Esophagus muscularis mucosa (tissue), 4 donors: ENCODE measurements at regions not wholly inside any gene's neighbourhood (a gene's known extent, or its start where the extent isn't known, plus 50 kb on each side); places are given as distances from the start of the nearest gene placed in this dataset.

Experiments
- DNase-seq: peaks from one replicate; pipeline ENCODE4 v3.0.0-alpha.2; 2017; ENCODE audit errors: extremely low spot score
- H3K27ac ChIP-seq, 4 donors: fragments of 200-600 bp; sonication (generic); replicated peaks in 1 of 4; 1 replicate in 3 of 4; 2 replicates in 1 of 4; pipeline ENCODE4 v1.5.1; 2016 to 2019; ENCODE audit warnings: mild to moderate bottlenecking in 1 of 4
- H3K27me3 ChIP-seq, 4 donors: fragments of 200-600 bp; sonication (generic); one replicate each; pipeline versions ENCODE4 v1.5.1 to v1.6.0; 2016 to 2019
- H3K36me3 ChIP-seq, 4 donors: fragments of 200-600 bp; sonication (generic); one replicate each; pipeline ENCODE4 v1.5.1; 2016 to 2019
- H3K4me1 ChIP-seq, 4 donors: fragments of 200-600 bp; sonication (generic); one replicate each; pipeline ENCODE4 v1.5.1; 2016 to 2019
- H3K4me3 ChIP-seq, 4 donors: fragments of 200-600 bp; sonication (generic); 1 replicate in 2 of 4; 2 replicates in 2 of 4; pipeline ENCODE4 v1.5.1; 2016 to 2019; ENCODE audit warnings: mild to moderate bottlenecking in 4 of 4, moderate library complexity in 1 of 4
- H3K9me3 ChIP-seq, 4 donors: fragments of 200-600 bp; sonication (generic); 1 replicate in 3 of 4; 2 replicates in 1 of 4; pipeline ENCODE4 v1.5.1; 2016 to 2019
- EP300 ChIP-seq: sonication (generic); formaldehyde crosslinking; IDR thresholded peaks from one replicate; pipeline ENCODE4 v1.6.1; 2017; ENCODE audit warnings: antibody characterized with exemption
- POLR2A ChIP-seq: fragments of 450-650 bp; IDR thresholded peaks from one replicate; pipeline ENCODE4 v1.6.1; 2017; ENCODE audit warnings: antibody characterized with exemption, moderate library complexity, mild to moderate bottlenecking, low read depth
- POLR2AphosphoS5 ChIP-seq, 2 donors: sonication (generic); formaldehyde crosslinking; IDR thresholded peaks; one replicate each; pipeline ENCODE4 v1.6.1; 2017; ENCODE audit warnings: antibody characterized with exemption in 2 of 2
- WGBS: methylation state at CpG from one replicate; pipeline ENCODE4 v1.1.5; 2018; 5-methylcytosine and 5-hydroxymethylcytosine counted together
- intact Hi-C: fragments of 100-400 bp; cut with DNase I; formaldehyde crosslinking; loops from one replicate; pipeline ENCODE4 v1.15.1; 2023
- TF ChIP-seq, protein P1 (sequence below), 3 experiments: fragments of 200-600 bp in 2 of 3; fragments of 450-650 bp in 1 of 3; sonication (generic) in 2 of 3; IDR thresholded peaks; one replicate each; pipeline ENCODE4 v1.5.1; 2017 to 2019; ENCODE audit warnings: antibody characterized with exemption in 3 of 3, mild to moderate bottlenecking in 2 of 3, moderate library complexity in 1 of 3

DNA sequence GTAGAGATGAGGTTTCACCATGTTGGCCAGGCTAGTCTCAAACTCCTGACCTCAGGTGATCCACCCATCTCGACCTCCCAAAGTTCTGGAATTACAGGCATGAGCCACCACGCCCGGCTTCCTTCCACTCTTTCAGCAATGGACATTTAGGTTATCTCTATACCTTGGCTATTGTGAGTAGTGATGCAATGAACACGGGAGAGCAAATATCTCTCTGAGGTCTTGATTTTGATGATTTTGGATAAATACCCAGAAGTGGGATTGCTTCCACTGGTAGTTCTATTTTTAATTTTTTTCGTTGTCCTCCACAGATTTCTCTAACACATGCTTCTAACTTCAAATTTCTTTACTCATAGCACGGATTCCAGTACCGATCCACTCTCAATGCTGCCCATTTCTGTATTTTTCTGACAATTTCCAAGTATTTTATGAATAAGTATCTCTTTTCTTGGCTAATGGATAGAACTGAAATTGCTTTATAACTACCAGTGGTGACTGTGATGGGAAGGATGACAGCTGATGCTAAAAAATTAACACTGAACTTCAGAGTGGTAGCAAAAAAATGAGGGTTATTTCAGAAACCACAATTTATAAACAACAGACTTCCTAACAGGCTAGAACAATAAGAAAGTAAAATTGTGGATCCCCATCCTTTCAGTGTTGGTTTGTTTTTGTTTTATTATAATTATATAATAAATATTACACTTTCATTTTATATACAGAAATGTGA, 327.5 kb upstream of the RUNX1 start:
- TF ChIP-seq EP300, result no peak
- TF ChIP-seq, protein P1, sequence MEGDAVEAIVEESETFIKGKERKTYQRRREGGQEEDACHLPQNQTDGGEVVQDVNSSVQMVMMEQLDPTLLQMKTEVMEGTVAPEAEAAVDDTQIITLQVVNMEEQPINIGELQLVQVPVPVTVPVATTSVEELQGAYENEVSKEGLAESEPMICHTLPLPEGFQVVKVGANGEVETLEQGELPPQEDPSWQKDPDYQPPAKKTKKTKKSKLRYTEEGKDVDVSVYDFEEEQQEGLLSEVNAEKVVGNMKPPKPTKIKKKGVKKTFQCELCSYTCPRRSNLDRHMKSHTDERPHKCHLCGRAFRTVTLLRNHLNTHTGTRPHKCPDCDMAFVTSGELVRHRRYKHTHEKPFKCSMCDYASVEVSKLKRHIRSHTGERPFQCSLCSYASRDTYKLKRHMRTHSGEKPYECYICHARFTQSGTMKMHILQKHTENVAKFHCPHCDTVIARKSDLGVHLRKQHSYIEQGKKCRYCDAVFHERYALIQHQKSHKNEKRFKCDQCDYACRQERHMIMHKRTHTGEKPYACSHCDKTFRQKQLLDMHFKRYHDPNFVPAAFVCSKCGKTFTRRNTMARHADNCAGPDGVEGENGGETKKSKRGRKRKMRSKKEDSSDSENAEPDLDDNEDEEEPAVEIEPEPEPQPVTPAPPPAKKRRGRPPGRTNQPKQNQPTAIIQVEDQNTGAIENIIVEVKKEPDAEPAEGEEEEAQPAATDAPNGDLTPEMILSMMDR (IDR thresholded peaks at IDR 0.05), result no peak
- Histone ChIP-seq H3K4me3 (no peak overlapping the region), H3K9me3 (no peaks in the 10 kb centered on the region), H3K27me3 (no peaks in the 10 kb centered on the region), H3K27ac (no peak overlapping the region), H3K36me3 (no peaks in the 10 kb centered on the region), H3K4me1 (no peaks in the 10 kb centered on the region)
- intact Hi-C loops, result no loop called here
- no peak for DNase-seq
- WGBS, result 88% methylated on average over 7 of the region's 7 CpGs

- intact Hi-C loops, result no loop called here
- no peaks in the 10 kb centered on the region for H3K4me1 ChIP-seq
- no peaks in the 10 kb centered on the region for H3K9me3 ChIP-seq
- H3K36me3 ChIP-seq, result no peaks in the 10 kb centered on the region
- TF ChIP-seq, protein P1 (IDR thresholded peaks at IDR 0.05), result no peak
- TF ChIP-seq EP300 (no peak), POLR2A (no peak), POLR2AphosphoS5 (IDR thresholded peaks at IDR 0.05) (no peak)
- no peak overlapping the region for H3K27ac ChIP-seq
- no peaks in the 10 kb centered on the region for H3K27me3 ChIP-seq
- H3K4me3 ChIP-seq, result no peak overlapping the region
- 90% methylated on average over 1 of the region's 1 CpG for WGBS
- no peak for DNase-seq
Observed at GRCh38 chr21:35375115-35375514, 326.0 kb upstream of the RUNX1 start.

GRCh38 chr21:35373998-35374397, 324.9 kb upstream of the RUNX1 start:
- Histone ChIP-seq H3K4me1 (no peaks in the 10 kb centered on the region), H3K4me3 (no peak overlapping the region), H3K36me3 (no peaks in the 10 kb centered on the region), H3K27ac (no peak overlapping the region), H3K27me3 (no peaks in the 10 kb centered on the region), H3K9me3 (no peaks in the 10 kb centered on the region)
- WGBS, result 82% methylated on average over 2 of the region's 2 CpGs
- TF ChIP-seq POLR2AphosphoS5 (IDR thresholded peaks at IDR 0.05) (no peak), POLR2A (no peak), EP300 (no peak)
- TF ChIP-seq, protein P1 (IDR thresholded peaks at IDR 0.05), result no peak
- intact Hi-C loops, result no loop called here
- no peak for DNase-seq

DNA sequence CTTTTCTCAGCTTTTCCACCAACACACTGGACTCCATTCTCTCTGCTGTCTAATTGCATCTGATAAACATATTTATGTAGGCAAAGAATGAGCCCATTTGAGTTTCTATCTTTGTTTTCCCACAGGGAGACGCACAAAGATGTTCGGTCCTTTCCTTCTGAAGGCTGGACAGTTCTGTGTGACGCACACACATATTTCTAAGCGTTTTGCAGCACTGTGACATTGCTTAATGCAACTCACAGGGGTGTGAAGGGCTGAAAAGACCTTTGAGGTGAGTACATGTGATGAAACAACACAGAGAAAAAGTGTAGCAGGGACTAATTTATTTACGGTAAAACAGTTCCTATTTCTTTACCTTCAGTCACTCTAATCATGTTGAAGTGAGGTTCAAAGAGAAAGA, 323.1 kb upstream of the RUNX1 start:
- intact Hi-C loops, result no loop called here
- Histone ChIP-seq H3K9me3 (no peaks in the 10 kb centered on the region), H3K27ac (no peak overlapping the region), H3K4me1 (no peaks in the 10 kb centered on the region), H3K27me3 (no peaks in the 10 kb centered on the region), H3K4me3 (no peak overlapping the region), H3K36me3 (no peaks in the 10 kb centered on the region)
- DNase-seq, result no peak
- TF ChIP-seq, protein P1 (IDR thresholded peaks at IDR 0.05), result no peak
- TF ChIP-seq POLR2AphosphoS5 (IDR thresholded peaks at IDR 0.05), result no peak
- TF ChIP-seq POLR2A, result no peak
- no peak for TF ChIP-seq EP300
- 88% methylated on average over 5 of the region's 5 CpGs for WGBS

DNA sequence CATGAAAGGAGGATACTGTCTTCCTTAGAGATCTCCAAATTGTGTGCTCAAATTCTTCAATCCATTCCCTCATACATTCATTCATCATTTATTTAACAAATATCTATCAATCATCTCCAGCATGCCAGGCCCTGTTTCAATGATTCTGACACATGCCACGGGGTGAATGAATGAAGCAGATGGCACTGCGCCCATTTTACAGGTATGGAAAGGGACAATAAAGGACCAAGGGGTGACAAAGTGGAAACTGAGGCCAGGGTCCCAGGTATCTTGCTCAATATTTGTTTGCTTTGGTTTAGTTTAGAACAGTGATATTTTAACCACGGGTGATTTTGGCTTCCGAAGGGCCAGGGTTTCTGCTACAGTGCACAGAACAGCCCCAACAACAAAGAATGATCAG, 321.6 kb upstream of the RUNX1 start:
- intact Hi-C loops, result no loop called here
- no peaks in the 10 kb centered on the region for H3K36me3 ChIP-seq
- 90% methylated on average over 4 of the region's 4 CpGs for WGBS
- H3K4me3 ChIP-seq, result no peak overlapping the region
- no peak for DNase-seq
- H3K4me1 ChIP-seq, result no peaks in the 10 kb centered on the region
- no peak for TF ChIP-seq POLR2AphosphoS5 (IDR thresholded peaks at IDR 0.05)
- TF ChIP-seq POLR2A, result no peak
- H3K27me3 ChIP-seq, result no peaks in the 10 kb centered on the region
- no peaks in the 10 kb centered on the region for H3K9me3 ChIP-seq
- no peak overlapping the region for H3K27ac ChIP-seq
